Activated CD8-positive, alpha-beta T cell treated with anti-CD3 and anti-CD28 coated beads for 36 hours (primary cell): ENCODE measurements at regions not wholly inside any gene's neighbourhood (a gene's known extent, or its start where the extent isn't known, plus 50 kb on each side); places are given as distances from the start of the nearest gene placed in this dataset.
A peak's percentile ranks its signal among the peaks of the same experiment; 100 is the strongest.

Experiments
- ATAC-seq: fragments of 200-7000 bp; cut with Tn5 transposase; one replicate; pipeline ENCODE4 v1.10.0; 2021; ENCODE audit warnings: mild to moderate bottlenecking, moderate library complexity
- CTCF ChIA-PET: fragments of 350-600 bp; sonication (Branson Sonifier 250); formaldehyde crosslinking; loops from one replicate; lab custom pipeline; 2021; ENCODE audit warnings: antibody characterized with exemption; lab: Charles Lee
- POLR2A ChIA-PET: fragments of 350-600 bp; sonication (Branson Sonifier 250); formaldehyde crosslinking; loops from one replicate; lab custom pipeline; 2021; ENCODE audit warnings: antibody characterized with exemption; lab: Charles Lee
- DNase-seq: peaks from one replicate; pipeline ENCODE4 v3.0.0-alpha.2; 2020
- H3K27ac Mint-ChIP-seq: one replicate; pipeline ENCODE4 v1.8.0; 2021; ENCODE audit warnings: mild to moderate bottlenecking, mixed read lengths
- H3K27me3 Mint-ChIP-seq: one replicate; pipeline ENCODE4 v1.8.0; 2021; ENCODE audit warnings: mixed read lengths
- H3K36me3 Mint-ChIP-seq: one replicate; pipeline ENCODE4 v1.8.0; 2021; ENCODE audit warnings: low read depth, mixed read lengths
- H3K4me1 Mint-ChIP-seq: one replicate; pipeline ENCODE4 v1.8.0; 2021; ENCODE audit warnings: low read depth, mixed read lengths
- H3K4me3 Mint-ChIP-seq: one replicate; pipeline ENCODE4 v1.8.0; 2021; ENCODE audit warnings: mild to moderate bottlenecking, moderate library complexity, mixed read lengths
- H3K9me3 Mint-ChIP-seq: one replicate; pipeline ENCODE4 v1.8.0; 2021; ENCODE audit warnings: mixed read lengths
- intact Hi-C: fragments of 100-400 bp; cut with micrococcal nuclease; formaldehyde crosslinking; loops from one replicate; pipeline ENCODE4 v1.10.0; 2022
- TF ChIP-seq, protein P1 (sequence below): fragments of 200-600 bp; IDR thresholded peaks from one replicate; pipeline ENCODE4 v1.8.0; 2022; ENCODE audit warnings: antibody characterized with exemption, mild to moderate bottlenecking

- Mint-ChIP-seq H3K36me3 (no peaks in the 10 kb centered on the region), H3K4me1 (no peaks in the 10 kb centered on the region), H3K4me3 (no peak overlapping the region), H3K27ac (no peak overlapping the region), H3K27me3 (peaks cover 37% of the 10 kb centered on the region), H3K9me3 (no peaks in the 10 kb centered on the region)
- TF ChIP-seq, protein P1, sequence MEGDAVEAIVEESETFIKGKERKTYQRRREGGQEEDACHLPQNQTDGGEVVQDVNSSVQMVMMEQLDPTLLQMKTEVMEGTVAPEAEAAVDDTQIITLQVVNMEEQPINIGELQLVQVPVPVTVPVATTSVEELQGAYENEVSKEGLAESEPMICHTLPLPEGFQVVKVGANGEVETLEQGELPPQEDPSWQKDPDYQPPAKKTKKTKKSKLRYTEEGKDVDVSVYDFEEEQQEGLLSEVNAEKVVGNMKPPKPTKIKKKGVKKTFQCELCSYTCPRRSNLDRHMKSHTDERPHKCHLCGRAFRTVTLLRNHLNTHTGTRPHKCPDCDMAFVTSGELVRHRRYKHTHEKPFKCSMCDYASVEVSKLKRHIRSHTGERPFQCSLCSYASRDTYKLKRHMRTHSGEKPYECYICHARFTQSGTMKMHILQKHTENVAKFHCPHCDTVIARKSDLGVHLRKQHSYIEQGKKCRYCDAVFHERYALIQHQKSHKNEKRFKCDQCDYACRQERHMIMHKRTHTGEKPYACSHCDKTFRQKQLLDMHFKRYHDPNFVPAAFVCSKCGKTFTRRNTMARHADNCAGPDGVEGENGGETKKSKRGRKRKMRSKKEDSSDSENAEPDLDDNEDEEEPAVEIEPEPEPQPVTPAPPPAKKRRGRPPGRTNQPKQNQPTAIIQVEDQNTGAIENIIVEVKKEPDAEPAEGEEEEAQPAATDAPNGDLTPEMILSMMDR = no peak
- intact Hi-C loops = loop anchor here (10.0 kb wide), 1 partner anchor 95 kb away; the partner anchor contains the start of gene INHBB
- ATAC-seq (no peak), DNase-seq (no peak)
- POLR2A ChIA-PET = no interaction called here
- CTCF ChIA-PET = interaction anchor here (1.2 kb wide), 1 partner anchor 97 kb away, joined by 6 read pairs; no protein-coding TSS in a partner anchor
These were observed 93.9 kb downstream of the INHBB start for GRCh38 chr2:120439637-120440384.

DNA sequence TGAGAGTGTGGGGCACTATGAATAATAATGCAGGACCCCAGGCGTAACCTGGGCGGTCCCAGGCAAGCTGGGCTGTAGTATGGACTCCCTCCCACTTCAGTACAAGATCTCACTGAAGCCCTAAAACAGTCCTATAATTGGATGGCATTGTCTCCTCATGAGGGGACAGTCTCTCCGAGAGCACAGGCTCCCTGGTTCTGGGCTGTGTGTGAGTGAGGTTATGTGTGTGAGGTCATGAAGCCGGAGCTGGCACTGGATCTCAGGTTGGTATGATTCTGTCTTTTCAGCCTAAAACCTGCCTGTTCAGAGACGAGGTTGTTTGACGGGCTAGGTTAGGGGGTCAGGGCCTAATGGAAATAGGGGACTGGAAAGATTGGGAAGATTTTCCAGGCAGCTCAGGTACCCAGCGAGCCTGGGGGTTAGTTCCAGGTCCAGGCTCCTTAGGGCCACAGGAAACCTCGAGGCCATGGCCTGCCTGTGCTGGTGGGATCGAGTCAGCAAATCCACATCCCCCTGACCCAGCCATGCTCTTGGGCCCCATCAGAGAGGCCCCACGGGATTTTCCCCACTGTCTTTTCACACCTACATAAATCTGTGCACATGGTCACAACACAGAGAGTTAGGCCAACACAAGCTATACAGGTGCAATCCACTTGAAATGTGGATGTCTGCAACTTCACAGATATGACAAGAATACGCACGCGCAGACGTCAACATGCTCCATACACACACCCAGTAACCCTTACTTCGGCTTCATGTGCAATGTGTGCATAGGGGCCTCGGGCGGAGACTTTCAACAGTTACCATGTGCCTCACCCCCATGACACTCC lies 94.8 kb downstream of the INHBB start:
- DNase-seq (no peak), ATAC-seq (no peak)
- no peak overlapping the region for H3K27ac Mint-ChIP-seq
- TF ChIP-seq, protein P1 = no peak
- H3K9me3 Mint-ChIP-seq = no peaks in the 10 kb centered on the region
- intact Hi-C loops = no loop called here
- H3K27me3 Mint-ChIP-seq = peaks cover 38% of the 10 kb centered on the region
- ChIA-PET POLR2A (no interaction called here), CTCF (interaction anchor here (0.7 to 0.8 kb wide), 2 partner anchors 71 to 98 kb away, joined by 3 to 4 read pairs; no protein-coding TSS in a partner anchor)
- no peaks in the 10 kb centered on the region for H3K36me3 Mint-ChIP-seq
- no peak overlapping the region for H3K4me3 Mint-ChIP-seq
- no peaks in the 10 kb centered on the region for H3K4me1 Mint-ChIP-seq

DNA sequence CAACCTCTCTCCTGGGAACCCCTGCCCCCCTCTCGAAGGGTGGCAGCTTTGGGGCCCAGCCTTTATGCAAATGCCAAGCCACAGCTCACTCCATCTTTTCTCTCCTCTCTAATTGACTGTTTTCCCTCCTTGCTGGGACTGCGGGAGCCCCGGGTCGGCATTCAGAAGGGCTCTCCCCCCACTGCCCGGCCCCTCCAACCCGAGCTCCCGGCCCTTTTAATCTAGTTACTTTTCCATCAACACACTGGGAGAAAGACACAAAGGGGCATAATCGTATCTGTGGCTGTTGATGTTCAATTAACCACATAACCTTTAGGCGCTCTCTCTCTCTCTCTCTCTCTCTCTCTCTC lies 95.4 kb downstream of the INHBB start:
- intact Hi-C loops = no loop called here
- CTCF ChIA-PET = interaction anchor here (0.7 to 0.8 kb wide), 2 partner anchors 72 to 98 kb away, joined by 3 to 4 read pairs; no protein-coding TSS in a partner anchor
- Mint-ChIP-seq H3K9me3 (no peaks in the 10 kb centered on the region), H3K27me3 (peaks cover 38% of the 10 kb centered on the region), H3K27ac (no peak overlapping the region), H3K4me1 (no peaks in the 10 kb centered on the region), H3K36me3 (no peaks in the 10 kb centered on the region), H3K4me3 (no peak overlapping the region)
- TF ChIP-seq, protein P1 = no peak
- DNase-seq (no peak), ATAC-seq (no peak)
- POLR2A ChIA-PET = no interaction called here

GRCh38 chr2:120441744-120442471 lies 96.0 kb downstream of the INHBB start:
- Mint-ChIP-seq H3K27ac (no peak overlapping the region), H3K4me1 (no peaks in the 10 kb centered on the region), H3K36me3 (no peaks in the 10 kb centered on the region), H3K27me3 (peaks cover 38% of the 10 kb centered on the region), H3K9me3 (no peaks in the 10 kb centered on the region), H3K4me3 (peak overlapping the region; percentile 46)
- ATAC-seq (no peak), DNase-seq (peak; percentile 8)
- CTCF ChIA-PET = interaction anchor here (0.7 to 1.5 kb wide), 2 partner anchors 73 to 129 kb away, joined by 3 to 4 read pairs; no protein-coding TSS in a partner anchor
- intact Hi-C loops = no loop called here
- TF ChIP-seq, protein P1 = no peak
- POLR2A ChIA-PET = no interaction called here
